Stimulated activated CD8-positive, alpha-beta memory T cell treated with anti-CD3 and anti-CD28 coated beads, Interleukin-7, amount 100 ng/mL, for 1 hour (primary cell): ENCODE measurements at regions not wholly inside any gene's neighbourhood (a gene's known extent, or its start where the extent isn't known, plus 50 kb on each side); places are given as distances from the start of the nearest gene placed in this dataset.
"Not testable (repeated sequence)": the region's sequence is repeated elsewhere in the genome, so short reads cannot be mapped to it uniquely, and the experiment has no call there.

Experiments used
- DNase-seq, 2 donors: peaks; one replicate each; pipeline ENCODE4 v3.0.0-alpha.2; 2020; ENCODE audit warnings: low read depth in 2 of 2

DNA sequence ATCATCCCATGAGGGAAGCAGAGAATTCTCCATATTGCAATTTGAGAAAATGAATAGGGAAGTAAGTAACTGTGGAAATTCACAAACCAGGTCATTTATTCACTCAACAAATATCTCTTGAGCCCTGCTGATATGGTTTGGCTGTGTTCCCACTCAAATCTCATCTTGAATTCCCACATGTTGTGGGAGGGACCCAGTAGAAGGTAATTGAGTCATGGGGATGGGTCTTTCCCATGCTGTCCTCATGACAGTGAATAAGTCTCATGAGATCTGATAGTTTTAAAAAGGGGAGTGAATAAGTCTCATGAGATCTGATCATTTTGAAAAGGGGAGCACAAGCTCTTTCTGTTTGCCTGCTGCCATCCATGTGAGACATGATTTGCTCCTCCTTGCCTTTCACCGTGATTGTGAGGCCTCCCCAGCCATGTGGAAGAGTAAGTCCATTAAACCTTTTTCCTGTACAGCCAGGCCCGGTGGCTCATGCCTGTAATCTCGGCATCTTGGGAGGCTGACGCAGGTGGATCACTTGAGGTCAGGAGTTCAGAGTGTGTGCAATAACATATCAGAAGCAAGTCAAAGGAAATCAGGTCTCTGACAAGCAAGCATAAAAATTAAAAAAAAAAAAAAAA is 193.2 kb downstream of the NDUFA10 start:
- no peak for DNase-seq

DNA sequence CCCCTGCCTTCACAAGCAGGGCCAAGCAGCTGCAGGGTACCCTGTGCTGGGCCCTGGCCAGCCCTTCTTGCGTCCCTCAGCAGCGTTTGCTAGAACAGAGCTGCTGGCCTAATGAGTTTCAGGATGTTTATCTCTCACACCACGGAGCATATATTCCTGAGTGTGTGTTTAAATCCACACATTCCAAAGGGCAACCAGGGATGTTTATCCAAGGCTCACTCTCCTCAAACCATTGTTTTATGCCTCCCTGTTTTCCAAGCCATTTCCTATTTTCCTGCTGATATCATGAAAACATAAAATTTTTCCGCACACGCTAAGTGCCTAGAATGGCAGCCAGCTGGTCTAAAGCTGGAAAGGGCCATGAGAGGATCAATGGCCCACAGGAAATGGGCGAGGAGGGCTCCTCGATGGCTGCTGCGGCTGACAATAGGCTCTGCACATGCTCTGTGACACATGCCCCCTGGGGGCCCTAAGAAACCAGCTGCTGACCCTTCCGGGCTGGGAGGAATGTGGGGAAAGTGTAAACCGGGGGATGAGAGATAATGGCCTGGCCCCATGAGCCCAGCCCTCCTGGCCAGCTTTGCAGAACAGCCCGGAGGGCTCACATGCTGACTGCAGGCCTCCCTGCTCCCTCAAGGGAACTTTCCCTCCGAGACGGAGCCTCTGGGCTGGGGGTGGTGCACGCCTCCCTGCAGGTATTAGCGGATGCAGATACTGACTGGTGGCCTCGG is 194.0 kb downstream of the NDUFA10 start:
- no peak for DNase-seq

DNA sequence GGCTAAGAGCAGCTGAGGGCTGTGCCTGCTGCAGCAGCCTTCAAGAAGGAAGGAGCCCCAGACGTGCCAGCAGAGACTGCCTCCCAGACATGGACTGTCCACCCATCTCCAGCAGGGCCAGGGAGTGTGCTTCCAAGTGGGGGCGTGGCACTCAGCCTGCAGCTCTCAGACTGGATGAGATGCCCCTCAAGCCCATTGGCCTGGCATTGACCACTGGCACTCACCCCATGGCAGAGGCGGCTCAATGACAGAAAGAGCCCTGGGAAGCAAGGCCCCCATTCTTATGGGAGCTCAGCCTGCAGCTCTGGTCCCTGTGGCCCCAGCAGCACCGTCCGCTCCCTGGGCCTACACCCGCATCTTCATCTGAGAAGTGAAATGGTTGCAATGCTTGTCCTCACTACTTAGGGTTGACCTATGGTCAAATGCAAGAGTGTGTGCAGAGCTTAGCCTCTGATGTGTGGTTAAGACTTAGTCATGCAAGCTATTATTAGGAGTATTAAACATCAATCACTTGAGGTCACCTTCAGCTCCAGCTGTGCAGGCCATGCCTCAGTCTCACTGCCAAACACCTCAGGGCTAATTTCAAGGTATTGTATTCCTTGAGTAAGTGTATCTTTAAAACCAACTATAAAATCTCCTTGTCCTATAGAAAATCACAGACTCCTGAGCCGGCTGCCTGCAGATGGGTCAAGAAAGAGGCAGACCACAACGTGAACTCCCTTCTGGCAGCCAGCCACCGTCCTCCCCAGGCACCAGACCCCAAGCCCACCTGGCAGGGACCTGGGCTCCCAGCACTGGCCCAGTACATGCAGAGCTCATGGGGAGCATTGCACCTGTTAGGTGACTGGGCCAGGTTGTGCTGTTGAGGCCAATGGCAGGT is 194.8 kb downstream of the NDUFA10 start:
- no peak for DNase-seq

DNA sequence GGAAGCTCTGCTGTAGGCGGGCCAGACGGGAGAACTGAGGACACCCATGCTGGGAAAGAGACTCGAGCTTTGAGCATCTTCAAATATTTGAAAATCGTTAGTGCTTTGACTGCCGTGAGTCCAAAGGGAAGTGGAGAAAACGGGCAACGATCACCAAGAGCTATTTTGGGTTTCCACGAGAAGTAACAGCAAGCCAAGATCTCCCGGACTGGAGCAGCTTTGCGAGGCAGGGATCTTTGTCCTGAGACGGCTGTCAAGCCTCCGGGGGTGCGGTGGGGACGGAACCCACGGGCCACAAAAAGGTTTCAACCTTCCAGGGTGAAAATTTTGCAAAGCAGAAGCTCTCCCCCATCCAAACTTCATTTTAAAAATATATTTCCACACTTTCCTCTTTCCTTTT is 195.8 kb downstream of the NDUFA10 start:
- no peak for DNase-seq

DNA sequence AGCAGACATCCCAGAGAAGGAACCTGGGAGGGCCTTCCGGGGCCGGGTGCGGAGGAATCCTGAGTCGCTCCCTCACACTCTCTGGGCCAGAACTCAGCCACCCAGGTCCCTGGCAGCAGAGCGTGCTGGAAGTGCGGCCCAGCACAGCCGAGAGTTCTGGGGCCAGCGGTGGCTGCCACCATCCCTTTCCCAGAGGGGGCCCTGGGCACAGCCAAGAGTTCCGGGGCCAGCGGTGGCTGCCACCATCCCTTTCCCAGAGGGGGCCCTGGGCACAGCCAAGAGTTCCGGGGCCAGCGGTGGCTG is 196.2 kb downstream of the NDUFA10 start:
- not testable (repeated sequence) for DNase-seq

DNA sequence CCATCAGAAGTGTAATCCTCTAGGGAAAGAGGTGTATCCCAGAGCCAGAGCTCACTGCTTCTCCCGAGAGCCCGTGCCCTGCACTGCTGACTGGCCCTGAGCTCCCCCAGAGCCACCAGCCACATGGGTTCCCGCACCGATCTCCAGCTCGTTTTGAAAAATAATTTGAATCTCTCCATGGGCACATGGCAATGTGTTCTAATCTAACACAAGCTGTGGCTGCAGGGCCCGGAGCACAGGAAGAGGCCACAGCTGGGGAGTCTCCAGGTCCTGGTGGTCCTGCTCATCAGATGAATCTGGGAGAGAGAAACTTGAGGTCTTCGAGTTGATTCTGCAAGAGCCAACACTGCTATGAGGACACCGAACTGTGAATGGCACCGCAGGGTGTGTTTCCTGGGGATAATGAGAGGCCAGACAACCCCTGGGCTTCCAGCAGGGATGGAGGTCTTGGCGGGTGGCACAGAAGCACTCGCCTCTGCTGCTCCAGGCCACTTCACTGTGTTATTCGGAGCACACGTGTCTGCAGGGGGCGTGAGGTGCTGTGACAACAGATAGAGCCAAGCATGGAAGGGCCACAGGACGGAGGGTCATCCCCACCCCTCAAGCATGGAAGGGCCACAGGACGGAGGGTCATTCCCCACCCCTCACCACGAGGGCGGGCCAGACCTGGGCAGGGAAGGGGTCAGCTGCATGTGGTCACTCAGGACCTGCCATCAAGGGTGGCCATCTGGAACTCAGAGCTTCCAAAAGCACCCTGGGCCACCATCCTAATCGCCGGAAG is 196.8 kb downstream of the NDUFA10 start:
- DNase-seq, result no peak

DNA sequence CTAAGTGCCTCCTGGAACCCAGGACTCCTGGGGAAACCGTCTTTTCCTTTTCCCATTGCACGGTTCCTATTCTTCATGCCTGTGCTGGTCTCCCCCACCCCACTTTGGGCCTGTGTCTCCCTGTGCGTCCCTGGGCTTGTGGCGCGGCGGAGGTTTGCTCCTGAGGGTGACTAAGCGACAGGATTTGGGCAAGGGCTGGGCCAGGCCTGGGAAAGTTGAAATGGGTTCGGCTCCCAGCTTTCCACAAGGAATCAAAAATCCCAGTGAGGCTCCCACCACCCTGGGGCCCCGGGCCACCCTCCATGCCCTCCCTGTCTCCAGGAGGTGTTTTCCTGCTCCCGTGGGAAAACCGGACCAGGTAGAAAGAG is 197.6 kb downstream of the NDUFA10 start:
- DNase-seq, result no peak

DNA sequence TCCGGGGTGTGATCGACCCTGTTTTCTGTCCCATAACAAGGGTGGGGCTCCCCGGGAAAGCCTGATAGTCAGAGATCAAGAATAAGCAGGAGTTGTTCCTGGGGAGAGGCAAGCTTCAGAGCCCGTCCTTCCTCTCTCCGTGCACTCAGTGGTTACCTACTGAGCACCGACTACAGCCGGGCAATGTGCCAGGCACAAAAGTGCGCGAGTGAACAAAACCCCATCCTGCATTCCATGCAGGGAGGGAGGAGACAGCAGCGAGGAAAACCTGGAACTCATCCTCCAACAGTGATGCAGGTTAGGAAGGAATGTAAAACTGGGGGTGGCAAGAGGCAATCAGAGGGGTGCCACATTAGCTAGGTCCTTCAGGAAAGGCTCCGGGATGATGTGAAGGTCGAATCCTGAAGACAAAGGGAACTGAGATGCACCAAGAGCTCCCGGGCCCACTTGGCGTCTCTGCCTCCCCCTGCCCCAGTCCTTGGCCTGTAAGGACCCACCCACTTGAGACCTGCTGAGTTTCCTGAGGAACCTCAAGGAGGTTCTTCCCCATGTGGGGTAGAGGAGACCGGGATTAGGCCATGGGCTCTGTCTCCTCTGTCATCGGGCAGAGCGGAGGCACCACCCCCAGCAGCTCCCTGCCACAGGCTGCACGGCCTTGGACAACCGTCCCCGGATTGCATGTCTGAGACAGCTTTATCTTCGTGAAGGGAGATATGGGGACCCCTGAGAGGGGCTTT is 198.2 kb downstream of the NDUFA10 start:
- no peak for DNase-seq

DNA sequence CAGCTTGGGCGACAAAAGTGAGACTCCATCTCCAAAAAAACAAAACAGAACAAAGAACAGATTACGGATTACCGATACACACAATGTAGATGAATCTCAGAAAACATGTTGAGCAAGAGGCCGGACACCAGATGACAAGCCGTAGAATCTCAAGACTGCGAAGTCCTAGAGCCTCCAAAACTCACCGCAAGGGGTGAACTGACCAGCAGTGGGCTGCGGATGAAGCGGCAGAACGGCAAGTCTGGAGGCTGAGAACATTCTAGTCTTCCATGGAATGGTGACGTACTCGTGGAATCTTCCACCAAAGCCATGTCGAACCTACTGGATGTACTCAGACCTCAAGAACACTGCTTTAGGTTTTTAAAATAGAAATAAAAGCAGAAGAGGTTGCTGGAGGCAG is 198.8 kb downstream of the NDUFA10 start:
- DNase-seq, result no peak

DNA sequence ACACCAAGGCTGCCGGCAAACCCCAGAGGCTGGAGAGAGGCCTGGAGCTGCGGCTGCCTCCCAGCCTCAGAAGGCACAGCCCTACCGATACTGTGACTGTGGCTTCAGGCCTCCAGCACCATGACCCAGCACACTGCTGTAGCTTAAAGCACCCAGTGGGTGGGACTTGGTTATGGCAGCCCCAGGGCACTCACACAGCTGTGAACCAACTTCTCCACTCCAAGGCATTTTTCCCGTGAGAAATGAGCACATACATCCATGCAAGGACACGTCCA is 199.5 kb downstream of the NDUFA10 start:
- no peak for DNase-seq

DNA sequence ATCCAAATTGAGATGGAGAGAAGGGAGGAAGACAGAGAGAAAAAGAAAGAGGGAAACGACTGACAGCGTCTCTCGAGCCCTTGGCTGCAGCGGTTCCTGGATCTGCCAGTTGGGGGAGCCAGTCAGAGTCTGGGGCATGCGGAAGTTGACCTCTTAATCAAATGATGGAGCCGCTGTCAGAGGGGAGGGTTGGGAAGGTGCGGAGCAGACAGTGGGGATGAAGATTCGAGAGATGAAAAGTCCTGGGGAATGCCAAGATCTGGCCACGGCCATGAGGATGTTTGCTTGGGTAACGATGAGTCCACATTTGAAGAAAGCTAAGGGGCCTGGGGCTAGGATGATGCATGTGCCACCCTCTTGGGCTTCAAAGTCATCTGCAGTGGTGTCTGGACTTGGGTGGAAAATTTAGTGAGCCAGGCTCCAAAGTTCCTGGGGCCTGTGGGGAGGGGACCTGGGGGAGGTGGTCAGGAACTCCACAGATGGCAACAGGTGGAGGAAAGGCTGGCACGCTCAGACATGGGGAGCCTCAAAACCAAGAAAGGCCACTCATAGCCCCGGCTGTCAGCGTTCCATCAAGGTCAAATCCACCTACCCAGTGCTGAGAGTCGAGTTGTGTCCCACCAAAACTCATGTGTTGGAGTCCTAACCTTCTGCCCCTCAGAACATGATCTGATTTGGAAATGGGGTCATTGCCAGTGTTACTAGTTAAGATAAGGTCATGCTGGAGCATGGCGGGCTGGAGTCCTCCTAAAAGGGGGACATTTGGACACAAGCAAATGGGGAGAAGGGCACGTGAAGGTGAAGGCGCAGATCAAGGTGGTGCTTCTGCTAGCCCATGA is 200.1 kb downstream of the NDUFA10 start:
- DNase-seq, result no peak

DNA sequence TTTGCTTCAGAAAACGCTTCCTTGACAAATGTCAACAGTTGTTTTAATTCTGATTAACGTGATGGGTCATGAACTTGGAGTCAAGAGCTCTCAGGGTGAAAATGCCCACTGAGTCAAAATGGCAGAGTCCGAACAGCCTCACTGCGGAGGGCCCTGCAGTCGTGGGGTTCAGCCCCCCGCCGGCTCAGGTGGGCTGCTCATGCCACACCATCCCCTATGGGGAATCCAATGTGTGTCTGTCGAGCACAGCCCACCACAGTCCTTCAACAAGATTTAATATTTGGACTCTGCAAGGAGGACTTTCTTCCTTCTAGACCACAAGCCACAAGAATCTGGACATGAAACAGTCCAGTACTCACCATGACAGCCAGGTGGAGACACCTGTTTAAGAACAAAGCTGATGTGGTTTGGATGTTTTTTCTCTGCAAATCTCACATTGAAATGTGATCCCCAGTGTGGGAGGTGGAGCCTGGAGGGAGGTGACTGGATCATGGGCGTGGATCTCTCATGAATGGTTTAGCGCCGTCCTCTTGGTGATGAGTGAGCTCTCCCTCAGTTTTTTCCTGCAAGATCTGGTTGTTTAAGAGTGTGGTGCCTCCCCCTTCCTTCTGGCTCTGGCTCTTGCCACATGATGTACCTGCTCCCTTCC is 201.0 kb downstream of the NDUFA10 start:
- no peak for DNase-seq

DNA sequence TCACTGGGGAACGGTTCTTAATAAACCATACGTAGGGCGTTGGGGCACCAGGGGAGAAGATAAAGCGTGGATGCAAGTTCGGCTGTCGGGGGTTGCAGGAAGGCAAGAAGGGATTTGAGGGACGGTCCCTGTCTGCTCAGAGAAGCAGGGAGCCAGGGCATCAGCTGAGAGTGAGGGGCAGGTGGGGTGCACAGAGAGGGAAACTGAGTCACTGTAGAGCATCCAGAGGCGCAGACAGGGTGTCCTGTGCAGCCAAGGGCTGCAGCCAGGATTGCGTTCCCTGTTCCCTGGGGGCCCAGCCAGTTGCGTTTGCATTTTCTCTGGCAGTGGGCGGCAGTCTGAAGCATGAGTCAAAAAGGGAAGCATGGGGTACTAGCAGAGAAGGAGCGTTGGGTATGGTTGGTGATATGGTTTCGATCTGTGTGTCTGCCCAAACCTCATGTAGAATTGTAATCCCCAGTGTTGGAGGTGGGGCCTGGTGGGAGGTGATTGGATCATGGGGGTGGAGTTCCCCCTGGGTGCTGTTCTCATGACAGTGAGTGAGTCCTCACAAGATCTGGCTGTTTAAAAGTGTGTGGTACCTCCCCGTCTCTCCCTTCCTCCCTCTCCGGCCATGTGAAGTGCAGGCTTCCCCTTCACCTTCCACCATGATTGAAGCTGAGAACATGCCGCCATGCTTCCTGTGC is 202.9 kb downstream of the NDUFA10 start:
- no peak for DNase-seq

DNA sequence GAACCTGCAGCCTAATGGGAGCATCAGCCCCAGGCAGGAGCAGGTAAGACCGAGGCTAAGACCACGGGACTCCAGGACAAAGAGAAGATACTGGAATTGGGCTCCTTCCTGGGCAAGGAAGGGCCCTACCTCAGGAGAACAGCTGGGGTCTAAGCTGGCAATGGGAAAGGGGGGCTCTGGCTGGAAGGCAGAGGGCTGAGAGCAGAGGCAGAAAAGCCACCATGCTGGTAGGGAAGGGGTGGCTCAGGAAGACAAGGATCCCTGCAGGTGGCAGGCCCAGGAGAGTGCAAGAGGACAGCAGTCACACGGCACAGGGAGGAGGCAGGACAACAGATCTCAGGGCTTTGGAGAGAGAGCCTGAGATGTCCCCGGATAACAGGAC is 203.5 kb downstream of the NDUFA10 start:
- no peak for DNase-seq

DNA sequence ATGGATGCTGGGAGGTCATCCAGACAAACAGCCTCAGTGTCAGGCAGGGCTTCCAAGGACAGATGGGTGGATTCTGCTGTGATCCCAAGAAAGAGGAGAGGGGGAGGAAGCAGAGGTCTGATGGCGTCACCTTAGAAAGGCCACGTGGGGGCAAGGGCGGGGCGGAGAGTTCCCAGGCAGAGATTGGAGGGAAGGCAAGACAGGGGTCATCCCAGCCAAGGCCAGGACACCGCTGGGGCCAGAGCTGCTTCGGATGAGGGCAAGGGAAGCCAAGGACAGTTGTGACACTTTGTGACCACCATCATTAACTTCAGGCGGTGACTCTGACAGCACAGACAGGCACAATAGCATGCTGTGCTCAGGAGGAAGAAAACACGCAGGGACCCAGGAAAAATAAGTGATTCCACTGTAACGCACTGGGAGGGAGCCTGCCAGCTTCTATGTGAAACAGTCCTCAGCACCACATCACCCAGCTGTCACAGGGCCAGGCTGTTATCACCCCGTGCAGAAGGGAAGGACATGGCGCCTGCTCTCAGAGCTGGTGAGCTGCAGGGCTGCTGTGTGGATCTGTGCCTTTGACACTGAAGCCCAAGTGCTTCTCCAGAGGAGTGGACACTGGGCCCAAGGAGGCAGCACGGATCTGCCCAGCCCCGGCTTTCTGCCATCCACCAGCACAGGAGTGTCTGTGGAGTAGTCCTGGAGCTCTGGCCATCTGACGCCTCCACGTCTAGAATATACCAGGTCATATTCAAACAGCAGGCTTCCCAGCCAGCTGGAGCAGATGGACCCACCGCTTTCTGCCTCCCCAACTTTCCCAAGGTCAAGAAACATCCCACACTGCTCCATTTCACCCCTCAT is 204.1 kb downstream of the NDUFA10 start:
- DNase-seq, result no peak

DNA sequence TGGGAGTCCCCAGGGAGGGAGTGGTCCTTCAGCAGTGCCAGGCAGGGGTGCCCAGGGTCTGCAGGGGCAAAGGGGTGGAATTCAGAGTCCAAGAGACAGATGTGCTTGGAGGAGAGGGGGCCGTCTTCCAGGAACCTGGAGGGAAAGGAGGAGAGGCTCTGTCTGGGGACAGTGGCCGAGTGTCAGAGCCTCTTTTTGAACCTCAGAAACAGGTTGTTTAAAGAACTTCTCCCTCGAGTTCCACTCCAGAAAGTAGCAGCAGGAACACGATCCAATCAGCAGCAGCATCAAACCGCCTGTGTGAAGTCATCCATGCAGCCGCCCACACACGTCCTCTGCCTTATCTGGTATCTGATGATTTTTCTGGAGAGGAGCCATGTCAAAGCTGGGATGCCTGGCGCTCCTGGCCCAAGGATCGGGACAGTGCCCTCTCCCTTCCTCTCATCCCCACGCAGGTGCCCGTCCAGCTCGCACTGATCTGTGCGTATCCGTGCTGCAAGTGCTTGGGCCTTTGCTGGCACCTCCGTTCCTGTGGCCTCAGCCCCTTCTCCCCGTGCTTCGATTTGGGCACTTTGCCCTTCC is 205.1 kb downstream of the NDUFA10 start:
- DNase-seq, result no peak

DNA sequence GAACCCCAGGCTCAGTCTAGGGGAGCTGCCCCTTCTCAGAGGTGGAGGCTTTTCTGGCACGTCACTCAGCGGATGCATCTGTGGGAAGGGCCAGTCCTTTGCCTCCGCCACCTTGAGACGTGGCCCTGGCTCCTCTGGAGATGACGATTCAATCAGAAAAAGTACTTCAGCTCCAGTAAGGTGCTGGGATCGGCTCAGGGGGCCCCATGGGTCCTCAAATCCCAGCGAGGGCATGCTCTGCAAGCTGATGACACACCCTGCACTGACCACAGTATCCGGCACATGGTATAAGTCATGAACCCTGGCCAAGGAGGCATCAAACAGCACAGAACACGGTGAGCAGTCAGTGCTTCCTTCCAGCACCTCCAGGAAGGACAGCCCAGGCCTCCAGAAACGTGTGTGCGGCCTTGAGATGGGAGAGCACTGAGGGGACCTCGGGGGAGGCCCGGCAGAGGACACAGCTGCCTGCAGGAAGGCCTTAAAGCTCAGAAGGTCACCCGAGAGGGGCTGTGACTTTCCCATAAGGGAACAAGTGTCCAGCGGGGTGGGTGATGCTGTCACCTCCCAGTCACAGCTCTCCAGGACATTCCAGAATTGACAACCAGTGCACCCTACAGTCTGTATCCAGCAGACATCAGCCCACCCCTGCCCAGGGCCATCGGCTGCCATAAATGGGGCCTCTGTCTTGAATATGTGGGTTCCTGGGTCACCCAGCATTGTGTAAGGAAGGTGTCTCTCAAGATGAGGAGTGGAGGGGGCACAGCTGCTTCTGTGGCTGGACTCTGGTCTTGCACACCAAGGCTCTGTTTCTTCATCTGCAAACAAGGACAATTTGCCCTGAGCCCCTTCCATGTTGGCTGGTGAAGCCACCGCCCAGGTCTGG is 205.8 kb downstream of the NDUFA10 start:
- DNase-seq, result no peak
